GM19467 (cell line): ENCODE measurements at regions not wholly inside any gene's neighbourhood (a gene's known extent, or its start where the extent isn't known, plus 50 kb on each side); places are given as distances from the start of the nearest gene placed in this dataset.
"Not testable (repeated sequence)": the region's sequence is repeated elsewhere in the genome, so short reads cannot be mapped to it uniquely, and the experiment has no call there.

Source experiments
- ATAC-seq: cut with Tn5 transposase; IDR thresholded peaks from one replicate; pipeline ENCODE4 v1.9.1; 2021; ENCODE audit warnings: mild to moderate bottlenecking, moderate library complexity; ENCODE audit not compliant: unreplicated experiment

- no peak for ATAC-seq
These were observed 58.6 kb upstream of the CNTNAP2 start for GRCh38 chr7:146057958-146058357.

- ATAC-seq, result no peak
These were observed 61.7 kb upstream of the CNTNAP2 start for GRCh38 chr7:146054909-146055308.

GRCh38 chr7:146053492-146053891 is 63.1 kb upstream of the CNTNAP2 start:
- no peak for ATAC-seq

GRCh38 chr7:146043310-146043709 is 73.3 kb upstream of the CNTNAP2 start:
- ATAC-seq, result not testable (repeated sequence)

GRCh38 chr7:146028251-146028750 is 88.3 kb upstream of the CNTNAP2 start:
- no peak for ATAC-seq

- ATAC-seq, result no peak
These were observed 89.4 kb upstream of the CNTNAP2 start for GRCh38 chr7:146027243-146027642.

- no peak for ATAC-seq
These were observed 93.8 kb upstream of the CNTNAP2 start for GRCh38 chr7:146022776-146023175.

- not testable (repeated sequence) for ATAC-seq
These were observed 97.3 kb upstream of the CNTNAP2 start for GRCh38 chr7:146019041-146020004.

- ATAC-seq, result not testable (repeated sequence)
These were observed 99.2 kb upstream of the CNTNAP2 start for GRCh38 chr7:146017366-146017765.

- ATAC-seq, result not testable (repeated sequence)
These were observed 102.4 kb upstream of the CNTNAP2 start for GRCh38 chr7:146014154-146014553.

- no peak for ATAC-seq
These were observed 108.3 kb upstream of the CNTNAP2 start for GRCh38 chr7:146008293-146008692.

GRCh38 chr7:146004805-146005204 is 111.8 kb upstream of the CNTNAP2 start:
- ATAC-seq, result no peak

- ATAC-seq, result peak; percentile 90
These were observed 114.0 kb upstream of the CNTNAP2 start for GRCh38 chr7:146002431-146003078.

- no peak for ATAC-seq
These were observed 114.6 kb upstream of the CNTNAP2 start for GRCh38 chr7:146002008-146002407.

- no peak for ATAC-seq
These were observed 115.7 kb upstream of the CNTNAP2 start for GRCh38 chr7:146000882-146001281.

GRCh38 chr7:145989469-145989868 is 127.1 kb upstream of the CNTNAP2 start:
- no peak for ATAC-seq

GRCh38 chr7:145986248-145986874 is 130.2 kb upstream of the CNTNAP2 start:
- no peak for ATAC-seq

- no peak for ATAC-seq
These were observed 137.8 kb upstream of the CNTNAP2 start for GRCh38 chr7:145978769-145979168.

- ATAC-seq, result no peak
These were observed 156.6 kb upstream of the CNTNAP2 start for GRCh38 chr7:145959981-145960380.

GRCh38 chr7:145957160-145957890 is 159.3 kb upstream of the CNTNAP2 start:
- no peak for ATAC-seq

GRCh38 chr7:145951566-145951965 is 165.0 kb upstream of the CNTNAP2 start:
- no peak for ATAC-seq
